Activated effector memory CD4-positive, alpha-beta T cell treated with anti-CD3 and anti-CD28 coated beads, Interleukin-2, amount 50 U/mL, for 16 hours (primary cell): ENCODE measurements at regions not wholly inside any gene's neighbourhood (a gene's known extent, or its start where the extent isn't known, plus 50 kb on each side); places are given as distances from the start of the nearest gene placed in this dataset.
"Not testable (repeated sequence)": the region's sequence is repeated elsewhere in the genome, so short reads cannot be mapped to it uniquely, and the experiment has no call there.

Experiments used
- DNase-seq: peaks from one replicate; pipeline ENCODE4 v3.0.0-alpha.2; 2020

DNA sequence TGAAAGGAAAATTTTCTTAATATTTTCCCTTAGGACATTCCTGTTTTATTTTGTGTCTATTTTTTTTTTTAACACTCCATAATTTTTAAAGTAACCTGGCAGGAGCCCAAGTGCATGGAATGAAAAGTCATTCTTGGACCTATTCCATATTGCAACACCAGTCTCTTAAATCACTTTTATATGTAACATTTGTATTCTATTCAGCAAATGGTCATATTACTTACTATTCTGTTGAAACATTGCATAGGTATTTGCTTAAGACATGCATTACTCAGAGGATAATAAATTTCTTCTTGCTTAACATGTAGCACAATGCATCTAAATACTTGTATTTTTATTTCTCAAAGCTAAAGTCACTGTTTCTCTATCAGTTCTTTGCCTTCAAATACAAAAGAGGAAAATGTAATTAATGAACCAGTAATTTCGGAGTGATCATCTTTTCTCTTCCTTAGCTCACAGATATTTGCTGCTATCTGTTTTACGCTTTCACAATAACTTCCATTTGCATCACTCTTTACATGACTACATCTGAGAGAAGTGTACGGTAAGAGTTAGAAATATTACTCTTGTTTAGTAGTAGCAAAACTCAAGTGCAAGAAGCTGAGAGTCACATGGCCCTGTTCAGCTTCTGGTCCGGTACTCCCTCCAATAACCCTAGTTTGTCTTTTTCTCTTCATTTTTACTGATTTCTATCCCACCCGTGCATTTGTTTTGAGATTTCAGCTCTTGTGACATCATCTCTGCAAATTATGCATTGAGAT is 394.8 kb downstream of the USP25 start:
- DNase-seq, result no peak

DNA sequence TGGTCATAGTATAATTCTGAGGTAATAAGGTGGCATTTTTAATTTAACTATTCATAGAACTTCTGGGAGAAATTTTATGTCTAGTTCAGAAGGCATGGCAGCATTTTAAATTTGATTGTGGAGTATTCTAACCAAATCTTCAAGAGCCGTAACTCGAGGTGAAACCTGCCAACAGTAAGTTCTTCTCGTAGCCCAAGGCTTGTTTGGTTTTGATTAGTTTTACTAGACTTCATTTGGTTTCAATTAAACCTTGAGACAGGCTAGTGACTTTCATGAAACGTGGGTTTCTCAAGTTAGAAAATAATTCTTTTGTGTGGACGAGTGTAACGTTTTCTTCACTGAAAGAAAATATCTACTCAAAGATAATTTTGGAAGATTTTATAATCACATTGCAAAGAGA is 395.5 kb downstream of the USP25 start:
- DNase-seq, result no peak

DNA sequence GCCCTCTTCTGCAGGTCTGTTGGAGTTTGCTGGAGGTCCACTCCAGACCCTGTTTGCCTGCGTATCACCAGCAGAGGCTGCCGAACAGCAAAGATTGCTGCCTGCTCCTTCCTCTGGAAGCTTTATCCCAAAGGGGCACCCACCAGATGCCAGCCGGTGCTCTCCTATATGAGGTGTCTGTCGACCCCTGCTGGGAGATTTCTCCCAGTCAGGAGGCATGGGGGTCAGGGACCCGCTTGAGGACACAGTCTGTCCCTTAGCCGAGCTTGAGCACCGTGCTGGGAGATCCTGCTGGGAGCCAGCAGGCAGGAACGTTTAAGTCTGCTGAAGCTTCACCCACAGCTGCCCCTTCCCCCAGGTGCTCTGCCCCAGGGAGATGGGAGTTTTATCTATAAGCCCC is 402.7 kb downstream of the USP25 start:
- DNase-seq, result not testable (repeated sequence)

DNA sequence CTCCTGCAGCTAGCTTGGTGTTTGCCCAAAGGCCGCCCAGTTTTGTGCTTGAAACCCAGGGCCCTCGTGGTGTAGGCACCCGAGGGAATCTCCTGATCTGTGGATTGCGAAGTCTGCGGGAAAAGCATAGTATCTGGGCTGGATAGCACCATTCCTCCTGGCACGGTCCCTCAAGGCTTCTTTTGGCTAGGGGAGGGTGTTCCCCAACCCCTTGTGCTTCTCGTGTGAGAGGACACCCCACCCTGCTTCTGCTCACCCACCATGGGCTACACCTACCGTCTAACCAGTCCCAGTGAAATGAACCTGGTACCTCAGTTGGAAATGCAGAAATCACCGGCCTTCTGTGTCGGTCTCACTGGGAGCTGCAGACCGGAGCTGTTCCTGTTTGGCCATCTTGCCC is 403.5 kb downstream of the USP25 start:
- DNase-seq, result no peak

DNA sequence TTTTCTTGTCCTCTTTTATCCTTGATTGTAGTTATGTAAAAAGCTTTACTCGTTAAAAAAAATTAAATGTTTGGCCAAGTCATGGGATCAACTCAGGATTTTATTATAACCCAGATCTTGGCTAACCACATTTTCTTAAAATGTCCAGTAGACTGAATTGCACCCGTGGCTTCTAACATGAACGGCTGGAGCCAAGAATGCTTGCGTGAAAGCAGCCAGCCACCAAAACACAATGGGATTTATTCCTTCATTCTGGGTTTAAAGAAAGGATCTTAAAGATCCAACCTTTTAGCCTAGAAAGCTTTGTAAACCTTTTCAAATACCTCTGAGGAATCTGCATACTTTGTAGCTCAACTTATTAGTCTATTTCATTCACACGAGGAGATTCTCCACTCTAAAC is 404.4 kb downstream of the USP25 start:
- no peak for DNase-seq

DNA sequence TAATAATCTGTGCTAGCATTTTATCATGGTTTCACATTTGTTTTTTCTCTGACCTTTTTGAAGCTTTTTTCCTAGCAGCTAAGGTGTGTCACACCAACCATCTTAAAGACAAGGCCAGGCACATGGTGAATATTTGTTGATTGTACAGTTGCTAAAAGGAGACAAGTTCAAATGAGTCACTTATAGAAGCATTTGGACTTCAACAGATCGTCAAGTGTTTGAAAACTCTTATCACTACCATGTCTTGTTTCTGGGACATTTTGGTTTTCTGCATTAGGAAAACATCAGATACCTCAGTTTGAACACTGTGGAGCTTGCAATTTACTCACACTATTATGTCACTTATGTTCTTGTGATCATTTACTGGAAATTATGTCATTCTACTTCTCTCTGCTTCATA is 407.3 kb downstream of the USP25 start:
- no peak for DNase-seq

DNA sequence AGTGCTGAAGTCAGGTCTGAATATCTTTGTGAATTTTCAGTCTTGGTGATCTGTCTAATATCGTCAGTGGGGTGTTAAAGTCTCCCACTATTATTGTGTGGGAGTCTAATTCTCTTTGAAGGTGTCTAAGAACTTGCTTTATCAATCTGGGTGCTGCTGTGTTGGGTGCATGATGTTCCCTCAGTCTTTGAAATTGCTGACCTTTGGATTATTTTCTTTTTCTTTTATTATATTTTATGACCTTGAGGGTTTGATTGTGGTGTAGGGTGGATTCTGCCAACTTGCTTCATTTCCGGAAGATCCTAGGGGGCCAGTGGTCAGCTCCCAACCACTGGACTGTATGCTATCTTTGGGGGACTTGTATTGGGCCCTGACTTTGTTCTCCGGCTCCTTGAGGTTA is 415.3 kb downstream of the USP25 start:
- DNase-seq, result no peak

DNA sequence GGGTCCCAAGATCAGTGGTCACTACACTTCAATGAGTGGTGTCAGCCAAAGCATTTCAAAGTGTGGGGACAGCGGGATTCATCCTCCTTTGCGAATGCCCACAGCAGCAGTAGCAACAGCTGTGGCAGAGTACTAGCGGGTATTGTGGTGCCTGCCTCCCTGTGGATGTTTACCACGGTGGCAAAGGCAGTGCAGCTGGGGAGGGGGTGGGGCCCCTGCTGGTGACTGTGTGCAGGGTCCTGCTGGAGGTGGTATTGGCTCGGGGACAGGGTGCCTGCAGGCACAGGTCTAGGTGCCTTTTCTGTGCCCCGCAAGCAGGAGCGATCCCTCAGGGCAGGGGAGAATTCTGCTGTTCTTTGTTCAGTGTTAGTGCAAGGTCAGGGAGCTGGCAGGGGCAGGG is 415.7 kb downstream of the USP25 start:
- DNase-seq, result no peak

DNA sequence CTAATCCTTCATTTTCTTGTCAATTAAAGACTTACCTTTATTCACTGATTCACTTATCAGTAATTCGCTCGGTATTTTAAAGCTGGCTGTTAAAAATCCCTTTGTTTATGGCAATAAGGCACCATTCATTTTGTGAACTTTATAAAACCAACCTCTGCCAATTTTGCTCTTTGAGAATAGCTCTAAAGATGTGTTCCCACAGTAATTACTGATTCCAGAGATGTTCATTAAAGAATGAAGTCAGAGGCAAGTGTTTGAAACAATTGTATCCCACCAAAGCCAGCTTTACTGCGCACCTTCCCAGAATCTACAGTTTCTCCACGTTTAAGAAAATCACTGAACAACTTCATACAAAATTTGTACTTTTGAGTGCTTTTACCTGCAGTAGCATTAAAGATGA is 424.5 kb downstream of the USP25 start:
- no peak for DNase-seq

DNA sequence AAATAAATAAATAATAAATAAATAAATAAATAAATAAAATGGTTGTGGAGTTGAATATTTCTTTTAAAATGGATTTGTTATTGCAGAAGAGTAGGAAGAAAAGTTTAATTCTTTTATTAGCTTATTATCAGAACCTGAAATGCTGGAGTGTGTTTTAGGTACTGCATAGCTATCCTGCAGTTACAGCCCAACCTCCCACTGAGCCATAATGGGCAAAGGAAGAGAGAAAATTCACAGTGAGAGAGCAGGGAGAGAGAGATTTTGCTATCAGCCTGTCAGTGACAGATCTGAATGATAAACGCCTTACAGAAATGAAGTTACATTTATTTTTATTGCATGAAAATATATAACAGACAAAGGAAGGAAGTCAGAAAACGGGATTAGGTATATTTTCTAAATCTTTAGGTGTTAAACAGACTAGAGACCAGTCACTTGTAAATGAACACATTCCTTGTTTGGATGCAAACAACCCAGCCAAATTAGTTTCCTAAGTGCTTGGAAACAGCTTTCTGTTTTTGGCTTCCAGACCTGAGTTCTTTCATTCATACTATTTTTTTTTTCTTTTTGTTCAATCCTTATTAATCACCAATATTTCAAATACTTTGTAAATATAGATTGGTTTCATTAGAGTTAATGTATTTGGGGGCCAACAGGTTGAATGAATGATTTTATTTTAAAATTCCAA is 425.3 kb downstream of the USP25 start:
- no peak for DNase-seq

DNA sequence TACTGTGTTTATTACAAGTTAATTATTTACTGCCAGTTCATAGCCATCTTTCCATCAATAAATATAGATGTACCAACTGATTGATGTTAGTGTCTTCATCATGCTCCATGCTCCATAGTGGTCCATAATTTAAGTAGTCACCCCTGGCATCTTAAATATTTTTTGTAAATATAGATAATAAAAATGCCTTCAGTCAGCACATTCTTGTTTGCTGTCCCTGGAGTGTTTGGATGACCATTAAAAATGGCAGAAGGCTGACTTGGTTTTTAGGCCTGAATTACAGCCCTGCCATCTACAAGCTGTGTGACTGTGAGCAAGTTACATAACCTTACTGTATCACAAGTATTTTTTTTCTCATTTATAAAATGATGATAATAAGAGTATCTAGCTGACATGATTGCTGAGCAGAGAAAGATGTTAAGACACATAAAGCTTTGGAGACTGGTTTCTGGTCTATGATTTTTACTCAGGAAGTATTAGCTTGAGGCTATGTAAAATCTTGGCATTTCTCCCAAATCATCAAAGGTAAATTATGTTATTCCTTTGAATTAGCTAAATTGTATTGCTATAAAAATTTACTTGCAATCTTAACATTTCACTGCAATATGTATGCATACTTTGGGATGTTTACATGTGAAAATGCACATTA is 427.2 kb downstream of the USP25 start:
- no peak for DNase-seq

DNA sequence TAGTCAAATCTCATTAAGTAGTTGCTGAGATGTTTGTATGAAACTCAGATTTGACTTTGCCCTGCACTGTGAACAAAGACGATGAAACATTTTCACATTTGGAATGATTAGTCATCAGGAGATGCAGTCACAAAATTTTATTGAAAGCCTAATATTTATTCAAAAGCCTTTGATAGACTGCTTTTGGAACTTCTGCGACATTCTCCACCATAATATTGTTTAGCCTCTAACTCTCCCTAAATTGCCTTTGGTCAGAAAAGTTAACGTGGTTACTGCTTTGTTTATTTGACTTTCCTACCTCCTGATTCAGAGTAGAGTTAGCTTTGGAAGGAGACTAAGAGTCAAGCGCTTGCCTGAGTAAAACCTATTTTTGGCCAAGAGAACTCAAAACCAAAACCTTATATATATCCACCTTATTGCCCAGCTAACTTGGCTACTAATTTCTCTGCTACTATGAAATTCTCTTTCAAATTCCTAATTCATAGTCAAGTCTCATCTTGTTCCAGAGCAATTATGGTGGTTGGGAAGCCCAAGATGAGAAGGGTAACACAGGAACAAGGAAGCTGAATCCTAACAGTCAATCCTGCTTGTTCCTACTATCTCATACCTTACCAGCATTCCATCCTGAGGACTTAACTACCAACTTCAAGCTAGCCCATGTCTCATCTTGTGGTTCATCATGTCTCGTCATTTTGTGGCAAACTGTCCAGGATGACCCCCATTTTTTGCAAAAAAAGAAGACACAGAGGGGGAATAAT is 429.6 kb downstream of the USP25 start:
- DNase-seq, result no peak

DNA sequence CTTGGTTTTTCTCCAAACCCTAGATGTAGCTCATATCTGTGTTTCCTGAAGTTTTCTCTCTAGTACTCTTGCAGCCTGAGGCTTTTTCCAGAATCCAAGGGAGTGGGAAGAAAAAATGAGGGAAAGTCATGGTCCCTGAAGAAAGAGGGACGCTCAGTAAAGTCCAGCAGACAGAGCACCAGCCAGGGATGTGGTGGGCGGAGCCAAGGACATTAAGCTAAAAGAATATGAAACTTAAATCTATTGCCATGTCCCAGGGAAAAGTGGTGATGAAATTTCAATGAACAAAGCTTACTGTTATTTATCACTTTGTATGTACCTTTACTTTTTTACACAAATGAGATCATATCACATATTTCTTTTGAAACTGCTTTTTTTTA is 430.2 kb downstream of the USP25 start:
- DNase-seq, result no peak

DNA sequence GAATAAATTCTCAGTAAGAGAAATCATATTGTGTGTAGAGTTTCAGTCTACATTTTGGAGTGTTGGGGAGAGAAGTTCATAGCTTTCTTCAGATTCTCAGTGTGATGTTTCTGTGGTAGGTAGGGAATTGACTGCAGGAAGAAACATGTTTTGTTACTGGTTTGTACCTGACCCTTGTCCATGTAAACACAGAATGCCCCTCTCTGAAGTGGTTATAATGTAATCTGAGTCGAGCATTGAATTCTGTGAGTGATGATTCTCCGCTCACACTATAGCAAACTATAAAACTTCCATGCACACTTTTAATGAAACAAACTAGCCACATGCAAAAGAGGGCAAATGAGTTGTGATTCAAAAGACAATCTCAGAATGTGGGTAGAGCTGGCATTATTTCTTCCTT is 433.2 kb downstream of the USP25 start:
- DNase-seq, result no peak

DNA sequence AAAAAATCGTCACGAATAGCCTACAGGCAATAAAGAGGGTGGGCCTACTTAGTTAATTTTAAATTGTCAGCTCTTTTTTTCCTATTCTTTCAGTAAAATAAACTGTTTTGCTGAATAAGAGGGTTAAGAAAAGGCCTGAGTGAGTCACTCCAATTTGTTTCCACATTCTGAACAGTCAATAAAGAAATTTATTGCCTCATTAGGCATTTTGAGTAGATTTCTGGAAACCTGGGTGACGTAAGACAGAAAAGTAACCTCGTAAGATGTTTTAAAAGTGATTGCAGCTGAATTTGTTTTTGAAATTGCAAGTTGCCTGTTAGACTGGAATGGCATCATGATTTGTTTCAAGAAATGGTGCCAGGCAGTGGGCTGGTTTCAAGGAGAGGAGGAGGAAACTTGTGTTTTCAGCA is 439.3 kb downstream of the USP25 start:
- DNase-seq, result no peak

DNA sequence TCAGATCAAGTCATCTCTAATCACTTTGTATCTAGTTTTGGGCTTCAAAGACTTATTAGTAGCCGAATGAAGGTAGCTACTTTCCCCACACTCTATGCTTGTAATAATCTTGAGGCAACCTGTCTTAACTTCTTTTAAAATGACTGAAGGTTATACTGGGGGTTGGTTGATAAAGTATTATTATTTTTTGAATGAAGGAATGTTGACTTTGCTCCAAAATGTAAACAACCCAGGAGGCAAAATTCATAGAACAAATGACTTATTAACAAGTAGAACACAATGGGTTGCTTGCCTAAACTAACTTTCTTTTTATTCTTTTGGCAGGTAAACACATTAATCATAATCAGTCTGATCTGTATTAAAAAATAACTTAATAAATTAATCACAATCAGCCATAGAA is 440.0 kb downstream of the USP25 start:
- DNase-seq, result no peak

DNA sequence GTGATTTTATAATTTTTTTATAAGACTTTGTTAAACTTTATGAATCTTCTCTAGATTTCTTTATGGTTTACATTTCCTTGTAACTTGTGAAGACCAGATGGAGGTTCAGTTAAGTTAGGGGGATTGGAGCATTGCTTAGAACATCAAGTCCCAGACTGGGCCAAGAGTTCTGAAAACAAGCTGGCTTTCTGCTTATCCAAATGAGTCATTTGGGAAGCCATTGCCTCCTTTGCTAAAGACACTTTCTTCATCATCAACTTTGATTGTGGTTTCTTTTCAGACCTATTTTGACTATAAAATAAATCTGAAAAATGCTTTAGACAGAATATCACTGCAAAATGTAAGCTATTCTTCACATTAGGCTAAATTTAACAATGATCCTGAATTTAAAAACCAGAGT is 446.8 kb downstream of the USP25 start:
- no peak for DNase-seq

DNA sequence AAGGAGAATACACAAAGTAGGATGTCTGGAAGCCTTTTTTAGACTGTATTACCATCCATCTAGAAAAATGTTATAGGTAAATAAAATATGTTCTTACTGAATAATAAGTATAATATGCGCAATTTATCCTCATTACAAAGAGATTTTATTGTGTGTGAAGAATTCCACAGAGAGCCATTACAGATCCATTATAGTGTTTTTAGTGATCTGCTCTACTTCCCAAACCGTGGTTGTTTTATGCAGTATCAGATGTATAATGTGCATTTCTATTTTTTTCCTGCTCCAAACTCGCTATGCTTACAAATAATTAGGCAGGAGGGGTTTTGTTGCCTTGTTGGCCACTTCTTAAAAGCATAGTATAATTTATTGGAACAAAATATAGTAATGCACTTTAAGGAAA is 447.8 kb downstream of the USP25 start:
- DNase-seq, result no peak

DNA sequence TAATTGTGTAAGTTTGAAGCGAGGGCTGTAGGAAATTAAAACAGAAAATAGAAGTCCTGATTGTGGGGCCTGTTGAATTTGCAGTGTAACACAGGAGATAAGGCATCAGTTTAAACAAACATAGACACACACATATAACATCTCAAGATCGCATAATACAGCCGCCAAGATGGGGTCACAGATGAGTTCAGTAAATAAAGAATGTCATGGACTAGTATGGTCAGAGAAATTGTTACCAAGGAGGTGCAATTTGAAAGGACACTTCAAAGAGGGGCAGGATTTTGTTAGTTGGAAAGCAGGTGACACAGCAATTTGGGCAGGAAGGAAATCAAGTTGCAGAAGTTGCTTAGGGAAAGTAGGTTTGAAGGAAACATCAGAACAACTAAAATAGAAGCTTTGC is 450.0 kb downstream of the USP25 start:
- DNase-seq, result no peak

DNA sequence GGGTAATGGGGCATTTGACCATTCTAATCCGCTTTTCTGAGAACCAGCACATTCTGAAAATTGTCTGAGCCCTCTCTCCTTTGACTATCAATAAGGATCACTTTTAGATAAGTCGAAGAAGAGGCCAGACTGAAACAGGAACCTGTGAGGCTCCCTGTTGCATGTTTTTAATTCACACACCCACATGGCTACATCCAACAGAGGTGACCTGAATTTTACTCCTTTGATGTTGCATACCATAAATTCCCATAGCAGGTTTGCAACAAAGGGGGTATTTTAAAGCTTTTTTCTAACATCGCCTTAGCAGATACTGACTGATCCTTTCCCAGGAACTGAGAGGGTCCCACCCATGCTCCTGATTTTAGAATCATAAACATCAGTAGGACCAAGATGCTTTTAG is 450.8 kb downstream of the USP25 start:
- DNase-seq, result no peak

DNA sequence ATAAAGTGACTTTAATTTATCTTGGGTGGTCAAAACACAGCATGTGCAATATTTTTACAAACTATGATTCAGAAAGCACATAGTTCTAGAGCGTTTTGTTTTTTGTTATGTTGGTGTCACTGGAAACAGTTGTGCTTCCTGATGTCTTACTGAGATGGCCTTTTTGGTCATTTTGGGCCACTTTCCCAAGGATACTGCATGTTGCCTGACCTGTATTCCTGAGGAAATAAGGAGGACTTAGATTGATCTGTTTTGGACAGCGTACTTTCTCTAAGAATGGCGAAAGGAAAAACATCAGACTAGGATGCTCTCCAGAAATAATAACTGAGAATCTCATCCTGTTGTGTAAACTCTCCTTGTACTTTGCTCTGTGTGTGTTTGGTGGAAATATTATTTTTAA is 451.2 kb downstream of the USP25 start:
- no peak for DNase-seq

DNA sequence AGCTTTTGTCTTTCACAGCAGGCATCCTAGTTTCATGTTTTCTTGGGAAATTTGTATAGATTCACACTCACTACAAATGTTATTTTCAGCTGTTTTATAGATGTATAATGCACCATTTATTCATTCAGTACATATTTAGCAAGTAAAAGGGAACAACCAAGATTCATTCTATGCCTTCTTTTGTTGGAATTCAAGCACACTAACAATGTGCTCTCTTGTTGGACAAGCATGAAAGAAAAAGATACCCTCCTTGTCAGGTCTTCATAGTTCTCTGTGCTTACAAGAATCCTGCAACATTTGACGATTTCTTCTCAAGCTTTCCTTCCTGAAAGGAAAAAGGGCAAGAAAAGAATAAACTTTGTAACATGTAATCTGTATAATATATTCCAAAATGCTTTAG is 456.0 kb downstream of the USP25 start:
- DNase-seq, result no peak

DNA sequence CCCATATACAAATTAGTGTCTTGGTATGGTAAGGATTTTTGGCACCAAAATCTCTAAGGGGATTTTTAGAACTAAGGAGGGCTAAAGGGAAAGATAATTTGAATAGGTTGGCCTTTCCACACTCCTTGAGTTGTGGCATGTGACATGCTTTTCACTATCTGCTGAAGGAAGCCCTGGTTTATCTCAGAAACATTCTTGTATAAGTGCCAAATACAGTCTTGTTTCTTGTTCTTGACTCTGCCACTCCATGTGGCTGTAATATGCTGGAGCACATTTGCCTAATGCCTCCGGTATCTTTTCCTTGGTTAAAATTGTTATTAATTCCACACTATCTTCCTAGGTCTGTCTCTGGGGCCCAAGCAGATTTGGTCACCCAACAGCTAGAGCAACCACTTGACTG is 457.0 kb downstream of the USP25 start:
- no peak for DNase-seq
